ENCODE measurements at regions not wholly inside any gene's neighbourhood (a gene's known extent, or its start where the extent isn't known, plus 50 kb on each side); places are given as distances from the start of the nearest gene placed in this dataset.

DNA sequence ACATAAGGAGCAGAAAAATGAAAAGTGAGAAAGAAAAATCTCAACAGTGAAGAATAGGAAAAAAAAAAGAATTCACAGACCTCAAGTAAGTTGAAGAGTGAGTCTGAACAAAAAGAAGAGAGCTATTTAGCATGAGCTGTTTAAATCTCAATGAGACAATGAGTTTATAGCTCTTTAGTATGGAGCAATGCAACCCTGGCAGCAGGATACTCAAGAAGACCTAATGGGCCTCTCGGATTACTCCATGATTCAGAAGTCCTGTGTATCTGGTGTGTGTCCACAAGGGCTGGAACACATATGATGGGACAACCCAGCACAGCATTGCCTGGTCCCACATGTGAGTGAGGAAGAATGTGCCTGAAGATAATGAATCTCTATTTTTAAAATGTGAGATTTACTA lies 563.1 kb upstream of the INTU start:
- H3K36me3 ChIP-seq (ENCODE audit: control insufficient read depth in 2 of 2, insufficient read depth in 2 of 2, low read length in 1 of 2): no peaks in the 10 kb centered on the region
- no peak for ATAC-seq
- RAD21 ChIA-PET (ENCODE audit: unreplicated experiment): no interaction called here
- no peaks in the 10 kb centered on the region for H3K27me3 ChIP-seq (replicated peaks in 1 of 2; ENCODE audit: control insufficient read depth in 2 of 2, insufficient read depth in 2 of 2, low read length in 1 of 2)
- no peaks in the 10 kb centered on the region for H3K79me2 ChIP-seq (ENCODE audit: control insufficient read depth, insufficient read depth, low read length)
- H3K4me3 ChIP-seq: no peak overlapping the region
- SMC1A ChIA-PET (ENCODE audit: uncharacterized antibody, unreplicated experiment): no interaction called here
- H3K27ac ChIP-seq (ENCODE audit: control insufficient read depth, insufficient read depth): no peak overlapping the region
- CTCF ChIA-PET: no interaction called here
- intact Hi-C loops (cut with micrococcal nuclease; ENCODE audit: unreplicated experiment) (no loop called here), in situ Hi-C loops (cut with MboI) (no loop called here)
- BruUV-seq (replicated peaks): no TSS peak
- no peak for DNase-seq (ENCODE audit: low read depth, low spot score)
- H3K4me1 ChIP-seq (ENCODE audit: control insufficient read depth, insufficient read depth, low read length): no peaks in the 10 kb centered on the region
- no peak for FAIRE-seq
- no peak overlapping the region for H2AFZ ChIP-seq (ENCODE audit: control insufficient read depth, low read depth, low read length)
- POLR2A ChIA-PET: no interaction called here
- H3K4me2 ChIP-seq (ENCODE audit: control insufficient read depth, insufficient read depth): no peak overlapping the region
- WGBS (ENCODE audit: insufficient coverage, insufficient replicate concordance, low lambda C conversion rate, missing lambda C conversion rate): 0% methylated on average over 1 of the region's 1 CpG
- H3K9me3 ChIP-seq (replicated peaks; ENCODE audit: control insufficient read depth, insufficient read depth, low read length): no peaks in the 10 kb centered on the region
- no peak overlapping the region for H3K9ac ChIP-seq (ENCODE audit: control insufficient read depth, insufficient read depth, low read length)
- H4K20me1 ChIP-seq (ENCODE audit: control insufficient read depth, insufficient read depth): no peaks in the 10 kb centered on the region
- TF ChIP-seq, protein P1, sequence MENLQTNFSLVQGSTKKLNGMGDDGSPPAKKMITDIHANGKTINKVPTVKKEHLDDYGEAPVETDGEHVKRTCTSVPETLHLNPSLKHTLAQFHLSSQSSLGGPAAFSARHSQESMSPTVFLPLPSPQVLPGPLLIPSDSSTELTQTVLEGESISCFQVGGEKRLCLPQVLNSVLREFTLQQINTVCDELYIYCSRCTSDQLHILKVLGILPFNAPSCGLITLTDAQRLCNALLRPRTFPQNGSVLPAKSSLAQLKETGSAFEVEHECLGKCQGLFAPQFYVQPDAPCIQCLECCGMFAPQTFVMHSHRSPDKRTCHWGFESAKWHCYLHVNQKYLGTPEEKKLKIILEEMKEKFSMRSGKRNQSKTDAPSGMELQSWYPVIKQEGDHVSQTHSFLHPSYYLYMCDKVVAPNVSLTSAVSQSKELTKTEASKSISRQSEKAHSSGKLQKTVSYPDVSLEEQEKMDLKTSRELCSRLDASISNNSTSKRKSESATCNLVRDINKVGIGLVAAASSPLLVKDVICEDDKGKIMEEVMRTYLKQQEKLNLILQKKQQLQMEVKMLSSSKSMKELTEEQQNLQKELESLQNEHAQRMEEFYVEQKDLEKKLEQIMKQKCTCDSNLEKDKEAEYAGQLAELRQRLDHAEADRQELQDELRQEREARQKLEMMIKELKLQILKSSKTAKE (IDR thresholded peaks at IDR 0.05; ENCODE audit: low read depth, poor library complexity, severe bottlenecking): no peak
- TF ChIP-seq, protein P2, sequence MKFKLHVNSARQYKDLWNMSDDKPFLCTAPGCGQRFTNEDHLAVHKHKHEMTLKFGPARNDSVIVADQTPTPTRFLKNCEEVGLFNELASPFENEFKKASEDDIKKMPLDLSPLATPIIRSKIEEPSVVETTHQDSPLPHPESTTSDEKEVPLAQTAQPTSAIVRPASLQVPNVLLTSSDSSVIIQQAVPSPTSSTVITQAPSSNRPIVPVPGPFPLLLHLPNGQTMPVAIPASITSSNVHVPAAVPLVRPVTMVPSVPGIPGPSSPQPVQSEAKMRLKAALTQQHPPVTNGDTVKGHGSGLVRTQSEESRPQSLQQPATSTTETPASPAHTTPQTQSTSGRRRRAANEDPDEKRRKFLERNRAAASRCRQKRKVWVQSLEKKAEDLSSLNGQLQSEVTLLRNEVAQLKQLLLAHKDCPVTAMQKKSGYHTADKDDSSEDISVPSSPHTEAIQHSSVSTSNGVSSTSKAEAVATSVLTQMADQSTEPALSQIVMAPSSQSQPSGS (IDR thresholded peaks at IDR 0.05; ENCODE audit: low read length): no peak
- TF ChIP-seq SUPT20H (IDR thresholded peaks at IDR 0.05; ENCODE audit: borderline replicate concordance, control insufficient read depth, low read depth, low read length) (no peak), HDGF (IDR thresholded peaks at IDR 0.05) (no peak), MYC (IDR thresholded peaks at IDR 0.05; ENCODE audit: insufficient read depth, insufficient read length, insufficient replicate concordance, low read length, severe bottlenecking) (no peak), CEBPZ (IDR thresholded peaks at IDR 0.05; ENCODE audit: low read depth, low read length) (no peak), MXI1 (IDR thresholded peaks at IDR 0.05; ENCODE audit: low read depth, low read length) (no peak), ZNF207 (IDR thresholded peaks at IDR 0.05; ENCODE audit: borderline replicate concordance) (no peak), RCOR1 (conservative IDR thresholded peaks at IDR 0.05; ENCODE audit: low read depth, low read length) (no peak), ZNF622 (IDR thresholded peaks at IDR 0.05) (no peak), RFX5 (IDR thresholded peaks at IDR 0.05; ENCODE audit: low read depth, low read length) (no peak), IRF4 (IDR thresholded peaks at IDR 0.05; ENCODE audit: low read depth, low read length) (no peak)
- TF ChIP-seq, protein P3, sequence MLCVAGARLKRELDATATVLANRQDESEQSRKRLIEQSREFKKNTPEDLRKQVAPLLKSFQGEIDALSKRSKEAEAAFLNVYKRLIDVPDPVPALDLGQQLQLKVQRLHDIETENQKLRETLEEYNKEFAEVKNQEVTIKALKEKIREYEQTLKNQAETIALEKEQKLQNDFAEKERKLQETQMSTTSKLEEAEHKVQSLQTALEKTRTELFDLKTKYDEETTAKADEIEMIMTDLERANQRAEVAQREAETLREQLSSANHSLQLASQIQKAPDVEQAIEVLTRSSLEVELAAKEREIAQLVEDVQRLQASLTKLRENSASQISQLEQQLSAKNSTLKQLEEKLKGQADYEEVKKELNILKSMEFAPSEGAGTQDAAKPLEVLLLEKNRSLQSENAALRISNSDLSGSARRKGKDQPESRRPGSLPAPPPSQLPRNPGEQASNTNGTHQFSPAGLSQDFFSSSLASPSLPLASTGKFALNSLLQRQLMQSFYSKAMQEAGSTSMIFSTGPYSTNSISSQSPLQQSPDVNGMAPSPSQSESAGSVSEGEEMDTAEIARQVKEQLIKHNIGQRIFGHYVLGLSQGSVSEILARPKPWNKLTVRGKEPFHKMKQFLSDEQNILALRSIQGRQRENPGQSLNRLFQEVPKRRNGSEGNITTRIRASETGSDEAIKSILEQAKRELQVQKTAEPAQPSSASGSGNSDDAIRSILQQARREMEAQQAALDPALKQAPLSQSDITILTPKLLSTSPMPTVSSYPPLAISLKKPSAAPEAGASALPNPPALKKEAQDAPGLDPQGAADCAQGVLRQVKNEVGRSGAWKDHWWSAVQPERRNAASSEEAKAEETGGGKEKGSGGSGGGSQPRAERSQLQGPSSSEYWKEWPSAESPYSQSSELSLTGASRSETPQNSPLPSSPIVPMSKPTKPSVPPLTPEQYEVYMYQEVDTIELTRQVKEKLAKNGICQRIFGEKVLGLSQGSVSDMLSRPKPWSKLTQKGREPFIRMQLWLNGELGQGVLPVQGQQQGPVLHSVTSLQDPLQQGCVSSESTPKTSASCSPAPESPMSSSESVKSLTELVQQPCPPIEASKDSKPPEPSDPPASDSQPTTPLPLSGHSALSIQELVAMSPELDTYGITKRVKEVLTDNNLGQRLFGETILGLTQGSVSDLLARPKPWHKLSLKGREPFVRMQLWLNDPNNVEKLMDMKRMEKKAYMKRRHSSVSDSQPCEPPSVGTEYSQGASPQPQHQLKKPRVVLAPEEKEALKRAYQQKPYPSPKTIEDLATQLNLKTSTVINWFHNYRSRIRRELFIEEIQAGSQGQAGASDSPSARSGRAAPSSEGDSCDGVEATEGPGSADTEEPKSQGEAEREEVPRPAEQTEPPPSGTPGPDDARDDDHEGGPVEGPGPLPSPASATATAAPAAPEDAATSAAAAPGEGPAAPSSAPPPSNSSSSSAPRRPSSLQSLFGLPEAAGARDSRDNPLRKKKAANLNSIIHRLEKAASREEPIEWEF (IDR thresholded peaks at IDR 0.05; ENCODE audit: insufficient replicate concordance, low read depth, low read length): no peak
